Posterior cingulate gyrus (tissue), 11 donors: ENCODE measurements at regions not wholly inside any gene's neighbourhood (a gene's known extent, or its start where the extent isn't known, plus 50 kb on each side); places are given as distances from the start of the nearest gene placed in this dataset.

ENCODE experiments used
- DNase-seq, 10 donors: peaks; one replicate each; pipeline versions ENCODE4 v3.0.0 to v3.0.0-alpha.2; 2020 to 2021; ENCODE audit warnings: mixed read lengths in 3 of 10
- intact Hi-C: fragments of 100-400 bp; cut with DNase I; formaldehyde crosslinking; loops from one replicate; pipeline ENCODE4 v1.15.1; 2023

DNA sequence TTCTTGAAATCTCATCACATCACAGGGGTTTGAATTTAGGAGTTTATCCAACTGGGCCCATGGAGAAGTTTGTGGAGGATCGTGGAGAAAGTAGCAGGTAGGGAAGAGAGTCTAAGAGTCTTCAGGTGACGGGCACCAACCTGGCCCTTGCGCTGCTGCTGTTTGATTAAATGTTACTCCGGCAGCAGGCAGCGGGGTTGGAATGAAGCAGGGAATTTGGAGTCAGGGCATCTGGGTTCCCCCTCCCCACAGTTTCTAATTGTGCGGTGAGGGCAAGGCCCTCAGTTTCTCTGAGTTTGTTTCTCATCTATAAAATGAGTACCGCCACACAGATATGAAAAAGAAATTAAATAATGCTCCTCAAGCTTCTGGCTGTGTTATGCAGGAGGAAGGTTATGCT is 182.9 kb upstream of the RGMA start:
- peak in 1 of 10 donors; percentile 69 for DNase-seq
- intact Hi-C loops = no loop called here

DNA sequence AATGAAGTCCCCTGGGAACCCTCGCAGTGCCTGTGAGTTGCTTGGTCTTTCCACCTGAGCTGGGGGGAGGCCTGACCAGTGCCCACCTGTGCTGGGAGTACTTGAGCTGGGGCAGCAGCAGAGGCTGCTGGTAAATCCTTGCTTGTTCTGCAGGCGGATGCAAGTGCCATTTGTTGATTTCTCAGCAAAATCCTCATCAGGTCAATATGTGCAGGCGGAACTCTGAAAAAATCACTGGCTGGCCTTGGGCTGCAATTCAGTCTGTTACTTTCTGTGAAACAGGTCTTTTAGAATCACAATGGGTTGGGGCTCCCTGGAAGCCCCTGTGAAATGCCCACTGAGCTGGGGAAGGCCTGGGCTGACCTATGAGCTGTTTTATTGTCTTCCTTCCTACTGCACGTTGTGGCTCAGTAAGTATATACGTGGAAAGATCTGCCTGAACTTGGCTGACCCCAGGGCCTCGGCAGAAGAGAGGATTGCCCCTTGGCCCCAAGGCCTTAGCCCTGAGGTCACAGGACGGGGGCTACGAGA is 182.0 kb upstream of the RGMA start:
- intact Hi-C loops = no loop called here
- DNase-seq = peak in 2 of 10 donors; percentile 14 to 34

- peak in 1 of 10 donors; percentile 29 for DNase-seq
- intact Hi-C loops = no loop called here
These were observed 179.1 kb upstream of the RGMA start for GRCh38 chr15:93268066-93268465.

DNA sequence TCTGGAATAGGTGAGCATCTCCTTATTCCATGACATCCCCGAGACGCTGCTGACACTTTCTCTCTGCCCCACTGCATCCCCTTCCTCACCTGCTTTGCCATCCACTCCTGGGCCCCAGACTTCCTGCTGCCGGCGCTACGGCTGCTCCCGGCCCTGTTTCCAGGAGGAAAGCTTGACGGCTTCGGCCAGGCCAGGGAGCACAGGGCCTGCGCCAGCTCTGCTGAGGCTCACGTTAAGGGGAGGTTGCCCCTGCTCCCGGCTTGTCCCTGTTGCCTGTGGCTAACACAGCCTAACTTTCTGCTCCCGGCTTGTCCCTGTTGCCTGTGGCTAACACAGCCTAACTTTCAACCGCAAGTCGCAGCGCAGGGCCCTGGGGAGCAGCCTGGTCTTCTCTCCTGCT is 177.3 kb upstream of the RGMA start:
- intact Hi-C loops = no loop called here
- peak in 1 of 10 donors; percentile 65 for DNase-seq

GRCh38 chr15:93265111-93265556 is 176.1 kb upstream of the RGMA start:
- DNase-seq = peak in 1 of 10 donors; percentile 46
- intact Hi-C loops = no loop called here

- intact Hi-C loops = no loop called here
- DNase-seq = no peak
These were observed 172.8 kb upstream of the RGMA start for GRCh38 chr15:93261845-93262244.

GRCh38 chr15:93257920-93258319 is 168.9 kb upstream of the RGMA start:
- no peak for DNase-seq
- intact Hi-C loops = no loop called here

- intact Hi-C loops = no loop called here
- no peak for DNase-seq
These were observed 164.7 kb upstream of the RGMA start for GRCh38 chr15:93253681-93254080.

DNA sequence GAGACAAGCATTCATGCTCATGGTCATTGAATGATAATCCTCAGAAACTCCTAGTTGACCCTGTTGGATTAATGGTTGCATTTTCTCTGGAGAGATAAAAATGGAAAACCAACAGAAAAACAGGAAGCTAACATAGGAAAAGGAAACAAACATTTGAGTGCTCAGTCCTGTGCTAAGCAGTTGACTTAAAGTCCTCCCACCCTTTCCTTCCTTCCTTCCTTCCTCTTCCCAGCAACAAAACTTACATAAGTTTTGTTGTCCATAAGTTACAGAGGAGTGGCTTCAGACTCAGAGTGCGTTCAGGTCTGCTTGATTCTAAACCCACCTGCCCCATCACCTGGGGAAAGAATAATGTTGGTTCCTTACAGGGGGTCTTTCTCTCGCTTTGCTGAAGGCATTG is 163.8 kb upstream of the RGMA start:
- intact Hi-C loops = no loop called here
- no peak for DNase-seq

DNA sequence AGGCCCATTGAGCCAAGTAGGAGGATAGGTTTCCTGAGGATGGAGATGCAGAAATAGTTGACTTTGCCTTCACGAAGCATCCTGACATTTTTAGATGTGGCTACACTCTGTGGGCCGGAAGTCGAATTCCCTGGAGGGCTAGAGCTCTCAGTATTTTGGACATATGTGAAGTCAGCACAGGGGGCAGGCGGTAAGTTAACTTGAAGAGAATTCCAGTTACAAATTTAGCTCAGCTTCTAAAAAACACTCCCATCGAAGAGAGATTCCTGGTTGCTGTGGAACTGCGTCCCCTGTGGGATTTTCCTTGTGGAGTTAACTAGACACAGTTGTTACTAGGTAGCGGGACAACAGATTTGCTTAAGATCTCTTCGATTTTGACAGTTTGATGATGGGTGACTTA is 161.9 kb upstream of the RGMA start:
- no peak for DNase-seq
- intact Hi-C loops = no loop called here

GRCh38 chr15:93250209-93250608 is 161.2 kb upstream of the RGMA start:
- intact Hi-C loops = no loop called here
- no peak for DNase-seq

GRCh38 chr15:93249623-93250022 is 160.6 kb upstream of the RGMA start:
- intact Hi-C loops = no loop called here
- DNase-seq = no peak

DNA sequence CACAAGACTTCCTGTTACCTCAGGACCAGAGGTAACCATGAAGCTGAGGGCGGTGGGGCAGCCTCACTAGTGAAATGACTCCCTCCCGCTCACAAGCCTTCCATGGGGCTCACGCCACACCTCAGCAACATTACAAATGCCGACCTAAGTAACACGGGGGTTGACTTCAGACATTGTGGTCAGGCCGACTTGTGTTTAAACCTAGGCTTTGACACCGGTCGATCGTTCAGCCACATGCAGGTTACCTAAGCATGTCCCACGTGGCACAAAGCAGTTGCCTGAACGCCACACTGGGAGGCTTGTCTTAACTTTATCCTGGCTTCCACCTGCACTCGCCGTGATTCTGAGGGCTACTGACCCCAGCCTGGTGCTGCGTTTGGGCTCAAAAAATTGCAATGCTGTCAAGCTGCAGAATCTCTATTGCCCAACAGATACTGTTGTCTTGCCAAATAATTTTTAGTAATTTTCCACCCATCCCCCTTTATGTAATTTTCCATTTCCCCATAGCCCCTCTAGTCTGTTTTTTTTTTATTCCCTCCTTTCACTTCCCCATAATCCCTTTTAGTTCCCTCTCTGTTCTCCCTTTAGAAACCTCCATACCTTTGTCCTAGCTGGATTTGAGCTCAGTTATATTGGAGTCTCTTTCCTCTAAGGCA is 158.6 kb upstream of the RGMA start:
- DNase-seq = no peak
- intact Hi-C loops = no loop called here

DNA sequence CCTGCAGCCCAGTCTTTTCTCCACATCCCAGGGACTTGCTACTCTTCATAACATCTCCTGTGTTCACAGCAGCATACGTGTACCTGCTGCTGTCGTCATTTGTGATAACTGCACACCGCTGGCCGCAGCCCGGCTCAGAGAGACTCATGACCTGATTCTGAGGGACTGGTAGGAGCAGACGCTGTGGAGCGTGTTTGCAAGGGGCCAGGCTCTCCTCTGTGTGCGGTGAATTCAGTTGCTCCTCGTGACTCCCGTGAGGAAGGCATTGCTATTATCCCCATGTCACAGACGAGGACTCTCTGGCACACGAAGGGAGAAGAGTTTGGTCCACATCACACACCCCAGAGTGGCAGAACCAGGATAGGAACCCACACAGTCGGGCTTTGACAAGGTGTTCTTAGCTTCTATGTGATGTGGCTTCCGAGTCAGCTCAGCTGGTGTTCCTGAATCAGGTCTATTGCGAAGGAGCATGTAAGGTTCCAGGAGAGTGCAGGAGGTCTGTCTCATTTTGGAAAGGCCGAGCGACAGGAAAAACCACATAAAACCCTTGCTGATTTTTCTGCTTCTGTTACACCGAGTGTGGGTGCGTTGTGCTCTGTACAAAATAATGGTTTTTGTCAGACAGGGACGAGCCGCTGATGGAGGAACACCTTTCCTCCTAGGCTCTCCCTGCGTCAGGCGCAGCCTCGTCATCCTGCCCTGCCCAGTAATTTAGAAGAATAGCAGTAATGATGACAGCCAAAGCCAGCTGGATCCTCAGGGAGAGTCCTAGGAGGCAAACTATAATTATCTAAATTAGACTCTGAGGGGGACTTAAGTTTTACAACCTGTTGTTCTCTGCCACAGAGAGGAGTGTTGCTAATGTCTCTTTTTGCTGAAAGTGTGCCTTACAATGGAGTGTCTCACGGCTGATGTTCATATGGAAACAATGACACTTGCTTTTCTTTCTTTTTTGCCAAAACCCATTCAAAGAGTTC is 157.5 kb upstream of the RGMA start:
- intact Hi-C loops = no loop called here
- no peak for DNase-seq

DNA sequence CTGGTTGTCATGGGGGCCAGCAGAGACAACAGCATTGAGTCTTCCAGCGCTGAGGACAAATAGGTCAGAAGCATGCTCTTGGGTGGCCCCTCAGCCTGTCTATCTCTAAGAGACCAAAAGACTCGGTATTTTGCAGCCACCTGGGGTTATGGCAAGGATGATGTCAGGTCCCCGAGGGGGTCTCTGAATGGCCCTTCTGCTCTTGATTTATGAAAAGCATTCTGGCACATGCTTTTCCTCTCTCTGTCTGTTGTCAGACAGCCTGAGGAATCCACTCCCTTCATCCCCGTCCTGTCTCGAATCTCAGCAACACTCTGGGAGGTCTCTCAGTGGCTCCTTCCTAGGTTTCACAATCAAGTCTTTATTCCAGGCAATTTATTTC is 156.6 kb upstream of the RGMA start:
- no peak for DNase-seq
- intact Hi-C loops = no loop called here

GRCh38 chr15:93244696-93245660 is 156.0 kb upstream of the RGMA start:
- no peak for DNase-seq
- intact Hi-C loops = no loop called here

DNA sequence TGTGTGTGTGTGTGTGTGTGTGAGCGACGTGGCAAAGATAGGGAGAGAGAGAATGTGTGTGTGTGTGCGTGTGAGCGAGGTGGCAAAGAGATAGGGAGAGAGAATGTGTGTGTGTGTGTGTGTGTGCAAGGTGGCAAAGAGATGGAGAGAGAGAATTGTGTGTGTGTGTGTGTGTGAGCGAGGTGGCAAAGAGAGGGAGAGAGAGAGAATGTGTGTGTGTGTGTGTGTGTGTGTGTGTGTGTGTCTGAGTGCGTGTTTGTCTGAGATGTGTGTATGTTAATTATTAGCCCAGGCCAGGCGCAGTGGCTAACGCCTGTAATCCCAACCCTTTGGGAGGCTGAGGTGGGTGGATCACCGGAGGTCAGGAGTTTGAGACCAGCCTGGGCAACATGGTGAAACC is 154.6 kb upstream of the RGMA start:
- no peak for DNase-seq
- intact Hi-C loops = no loop called here

GRCh38 chr15:93241696-93242585 is 152.9 kb upstream of the RGMA start:
- intact Hi-C loops = no loop called here

GRCh38 chr15:93239993-93240392 is 151.0 kb upstream of the RGMA start:
- DNase-seq = no peak
- intact Hi-C loops = no loop called here

More at GRCh38 chr15:93241696-93242585, 152.9 kb upstream of the RGMA start:
- no peak for DNase-seq
